Heart left ventricle (tissue), 13 donors: ENCODE measurements at regions not wholly inside any gene's neighbourhood (a gene's known extent, or its start where the extent isn't known, plus 50 kb on each side); places are given as distances from the start of the nearest gene placed in this dataset.

Experiments
- POLR2A ChIP-seq, 2 donors: fragments of 450-650 bp; IDR thresholded peaks; one replicate each; pipeline ENCODE4 v1.6.1; 2017; ENCODE audit warnings: antibody characterized with exemption in 2 of 2, mild to moderate bottlenecking in 2 of 2, moderate library complexity in 2 of 2
- TF ChIP-seq, protein P1 (sequence below), 12 donors: fragments of 200-600 bp; sonication (generic) in 4 of 12; IDR thresholded peaks; one replicate each; pipeline versions ENCODE4 v1.5.0 to v1.8.0; 2018 to 2022; ENCODE audit warnings: antibody characterized with exemption in 12 of 12, mild to moderate bottlenecking in 5 of 12
- donor health status: ischemic (EF 13 %, LVEDD 7.1; RV severe dilation, severe dysfunction).
- donor health status: DM: no; HTN: yes; CAD: no.
- donor health status: DM: no; HTN: no; CAD: no.
- donor health status: ischemic (EF 25% LVEDD 6.9; RV normal size, moderate dysfunction).
- donor health status: ischemic (EF 25% LVEDD 5.7; RV mildly dilated, moderate dysfunction).
- donor health status: ischemic (EF 35%, LVEDD 5.7; RV mildly dilated, moderate dysfunction).
- donor health status: nonischemic (EF 11% LVEDD 7.7; RV severe dilation, severe dysfunction).
- donor health status: DM: yes; HTN: yes; CAD: no.
- donor health status: PGD.
- donor health status: ischemic (EF 29% LVEDD 5.4; RV normal size, mild dysfunction).
- donor health status: nonischemic (EF 23%, LVEDD 6.1; RV moderate dilation, normal function).

DNA sequence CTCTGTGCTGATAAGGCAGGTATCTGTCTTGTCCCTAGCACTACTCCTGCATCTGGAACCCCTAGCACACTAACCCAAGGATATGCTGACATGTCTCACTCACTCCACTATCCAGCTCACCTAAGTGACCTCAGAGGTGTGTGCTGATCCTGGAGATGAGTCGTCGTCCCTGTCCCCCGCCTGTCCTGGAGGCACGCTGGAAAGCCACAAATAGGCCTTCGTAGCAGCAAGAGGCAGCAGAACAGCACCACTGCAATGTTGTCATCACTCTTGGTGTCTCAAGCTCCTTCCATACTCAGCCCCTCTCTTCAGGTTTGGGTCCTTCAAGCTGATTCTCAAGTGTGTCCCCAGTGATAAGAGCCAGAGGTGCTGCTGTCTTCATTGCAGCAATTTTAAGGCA is 73.0 kb upstream of the ITGA6 start:
- TF ChIP-seq, protein P1, sequence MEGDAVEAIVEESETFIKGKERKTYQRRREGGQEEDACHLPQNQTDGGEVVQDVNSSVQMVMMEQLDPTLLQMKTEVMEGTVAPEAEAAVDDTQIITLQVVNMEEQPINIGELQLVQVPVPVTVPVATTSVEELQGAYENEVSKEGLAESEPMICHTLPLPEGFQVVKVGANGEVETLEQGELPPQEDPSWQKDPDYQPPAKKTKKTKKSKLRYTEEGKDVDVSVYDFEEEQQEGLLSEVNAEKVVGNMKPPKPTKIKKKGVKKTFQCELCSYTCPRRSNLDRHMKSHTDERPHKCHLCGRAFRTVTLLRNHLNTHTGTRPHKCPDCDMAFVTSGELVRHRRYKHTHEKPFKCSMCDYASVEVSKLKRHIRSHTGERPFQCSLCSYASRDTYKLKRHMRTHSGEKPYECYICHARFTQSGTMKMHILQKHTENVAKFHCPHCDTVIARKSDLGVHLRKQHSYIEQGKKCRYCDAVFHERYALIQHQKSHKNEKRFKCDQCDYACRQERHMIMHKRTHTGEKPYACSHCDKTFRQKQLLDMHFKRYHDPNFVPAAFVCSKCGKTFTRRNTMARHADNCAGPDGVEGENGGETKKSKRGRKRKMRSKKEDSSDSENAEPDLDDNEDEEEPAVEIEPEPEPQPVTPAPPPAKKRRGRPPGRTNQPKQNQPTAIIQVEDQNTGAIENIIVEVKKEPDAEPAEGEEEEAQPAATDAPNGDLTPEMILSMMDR (IDR thresholded peaks at IDR 0.05), result no peak
- TF ChIP-seq POLR2A (IDR thresholded peaks at IDR 0.05), result no peak
